Erythroblast (primary cell): ENCODE measurements at regions not wholly inside any gene's neighbourhood (a gene's known extent, or its start where the extent isn't known, plus 50 kb on each side); places are given as distances from the start of the nearest gene placed in this dataset.

Experiments
- GATA1 ChIP-seq: IDR thresholded peaks from 2 replicates; pipeline ENCODE4 v1.6.1; 2011; ENCODE audit warnings: low read depth, mild to moderate bottlenecking, control low read depth, low read length, moderate library complexity
- POLR2A ChIP-seq: IDR thresholded peaks from 2 replicates; pipeline ENCODE4 v1.6.1; 2011; ENCODE audit warnings: mild to moderate bottlenecking, low read length

- TF ChIP-seq POLR2A (no peak), GATA1 (no peak)
Measured at GRCh38 chr1:239831577-239832355, 259.9 kb upstream of the FMN2 start.
